Hematopoietic multipotent progenitor cell treated with erythropoietin and hydrocortisone succinate and interleukin-3 and kit ligand, for 17 days (in vitro differentiated cells): ENCODE measurements at regions not wholly inside any gene's neighbourhood (a gene's known extent, or its start where the extent isn't known, plus 50 kb on each side); places are given as distances from the start of the nearest gene placed in this dataset.
"Not testable (repeated sequence)": the region's sequence is repeated elsewhere in the genome, so short reads cannot be mapped to it uniquely, and the experiment has no call there.

ENCODE experiments used
- DNase-seq: peaks from one replicate; pipeline ENCODE4 v3.0.0-alpha.2; 2015; ENCODE audit warnings: low spot score

- peak; percentile 59 for DNase-seq
These were observed 75.0 kb upstream of the MBNL1 start for GRCh38 chr3:152193673-152194267.

- DNase-seq = no peak
These were observed 73.5 kb upstream of the MBNL1 start for GRCh38 chr3:152195206-152195605.

- peak; percentile 26 for DNase-seq
These were observed 71.9 kb upstream of the MBNL1 start for GRCh38 chr3:152196782-152197181.

- peak; percentile 46 for DNase-seq
These were observed 71.3 kb upstream of the MBNL1 start for GRCh38 chr3:152197451-152197850.

DNA sequence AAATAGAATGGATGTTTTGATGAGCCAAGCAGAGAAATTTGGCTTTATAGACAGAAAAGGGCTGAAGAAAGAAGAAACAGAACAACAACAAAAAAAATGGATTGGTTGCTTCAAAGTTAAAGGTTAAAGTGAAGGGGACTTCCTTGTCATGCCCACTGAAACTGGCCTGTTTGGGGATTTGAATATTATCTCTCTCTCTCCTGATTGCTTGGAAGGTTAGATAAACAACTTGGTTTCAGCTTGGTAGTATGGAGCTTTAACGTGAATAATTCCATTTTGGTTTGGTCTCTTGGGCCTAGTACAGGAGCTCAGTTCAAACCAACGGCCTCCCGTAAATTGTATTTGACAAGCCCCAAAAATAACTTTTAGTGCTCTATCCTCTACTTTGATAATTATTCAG lies 70.8 kb upstream of the MBNL1 start:
- peak; percentile 65 for DNase-seq

GRCh38 chr3:152198665-152199064 lies 70.1 kb upstream of the MBNL1 start:
- no peak for DNase-seq

GRCh38 chr3:152199102-152199840 lies 69.5 kb upstream of the MBNL1 start:
- DNase-seq = peak; percentile 60

- peak; percentile 42 for DNase-seq
These were observed 68.0 kb upstream of the MBNL1 start for GRCh38 chr3:152200476-152201420.

DNA sequence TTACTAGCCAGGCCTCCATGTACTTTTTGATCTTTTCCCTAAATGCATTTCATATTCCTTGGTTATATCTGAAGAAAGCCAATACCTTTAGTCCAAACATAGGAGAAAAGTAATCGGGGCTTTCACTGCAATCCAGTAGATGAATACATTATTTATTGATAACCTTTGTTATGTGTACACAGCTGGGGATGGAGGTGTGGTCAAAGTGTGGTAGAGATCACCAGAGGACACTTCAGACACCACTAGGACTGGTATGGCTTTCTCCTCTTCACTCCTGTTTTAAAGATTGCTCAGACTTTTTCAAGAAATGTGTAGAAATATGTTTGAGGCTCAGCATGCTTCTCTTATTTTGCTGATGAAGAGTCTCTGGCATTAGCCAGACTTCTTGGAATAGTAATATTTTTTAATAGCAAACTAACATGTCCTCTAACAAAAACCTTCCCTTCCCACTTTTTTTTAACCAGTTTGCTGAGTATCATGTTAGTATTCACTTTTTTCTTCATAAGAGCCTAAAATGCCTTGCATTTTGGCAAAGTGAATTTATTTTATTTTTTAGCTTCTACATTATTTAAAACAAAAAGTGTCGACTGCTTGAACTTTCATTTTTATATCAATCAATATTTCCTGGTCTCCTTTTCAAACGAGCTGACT lies 65.6 kb upstream of the MBNL1 start:
- DNase-seq = peak; percentile 64

DNA sequence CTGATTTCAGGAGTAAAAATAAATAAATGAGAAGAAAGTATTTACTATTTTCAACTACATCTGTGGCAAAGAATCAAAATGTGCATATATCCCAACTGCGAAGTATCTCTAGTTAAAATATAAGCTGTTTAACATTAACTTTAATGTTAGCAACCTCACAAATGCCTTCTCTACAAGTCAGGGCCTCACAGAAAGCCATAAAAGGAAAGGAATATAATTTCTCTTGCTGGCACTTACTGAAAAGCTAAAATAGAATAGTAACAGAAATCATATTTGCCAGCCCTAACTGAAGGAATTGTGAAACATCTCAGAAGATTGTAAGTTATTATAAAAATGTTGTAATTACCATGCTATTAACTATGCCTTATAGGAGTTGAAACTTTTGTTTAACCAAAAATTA lies 65.1 kb upstream of the MBNL1 start:
- peak; percentile 50 for DNase-seq

DNA sequence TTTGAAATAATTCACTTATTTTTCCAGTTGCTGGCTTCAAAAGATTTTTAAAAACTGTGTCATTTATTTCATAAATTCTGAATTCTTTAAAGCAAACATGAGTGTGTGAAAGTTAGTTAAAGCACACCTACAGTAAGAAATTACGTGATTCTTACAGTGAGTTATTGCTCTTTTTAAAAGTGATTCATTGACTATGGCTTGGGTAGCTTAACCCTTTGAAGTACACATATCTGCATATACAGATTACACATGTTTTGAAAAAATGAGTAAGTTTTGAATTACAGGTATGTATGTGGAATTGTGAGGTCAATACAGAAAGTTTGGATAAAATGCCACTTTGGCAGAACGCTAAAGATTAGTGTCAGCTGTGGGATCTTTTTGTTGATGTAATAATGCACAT lies 64.5 kb upstream of the MBNL1 start:
- peak; percentile 52 for DNase-seq

DNA sequence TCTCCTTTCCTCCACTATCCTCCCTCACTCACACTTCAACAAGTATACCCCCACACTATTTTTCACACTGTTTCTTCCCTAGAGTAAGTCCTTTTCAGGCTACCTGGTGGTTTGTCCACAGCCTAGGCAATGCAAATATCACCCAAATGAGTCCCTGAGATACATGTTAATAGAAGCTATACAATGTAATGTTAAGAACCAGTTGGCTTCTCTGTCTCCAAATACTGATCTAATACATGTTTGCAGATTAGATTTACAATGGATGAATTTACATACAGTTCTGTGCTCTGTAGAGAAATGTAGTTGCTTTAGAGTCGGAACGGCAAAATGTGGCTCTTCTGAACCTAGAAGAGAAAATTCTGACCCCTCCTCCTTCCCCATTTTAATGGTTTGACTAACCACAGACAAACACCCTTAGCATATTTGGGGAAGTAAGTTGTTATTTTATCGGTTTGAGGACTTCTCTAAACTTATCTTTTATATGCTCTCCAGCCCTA lies 63.6 kb upstream of the MBNL1 start:
- peak; percentile 48 for DNase-seq

- DNase-seq = no peak
These were observed 62.4 kb upstream of the MBNL1 start for GRCh38 chr3:152206243-152206760.

GRCh38 chr3:152208439-152208838 lies 60.3 kb upstream of the MBNL1 start:
- no peak for DNase-seq

DNA sequence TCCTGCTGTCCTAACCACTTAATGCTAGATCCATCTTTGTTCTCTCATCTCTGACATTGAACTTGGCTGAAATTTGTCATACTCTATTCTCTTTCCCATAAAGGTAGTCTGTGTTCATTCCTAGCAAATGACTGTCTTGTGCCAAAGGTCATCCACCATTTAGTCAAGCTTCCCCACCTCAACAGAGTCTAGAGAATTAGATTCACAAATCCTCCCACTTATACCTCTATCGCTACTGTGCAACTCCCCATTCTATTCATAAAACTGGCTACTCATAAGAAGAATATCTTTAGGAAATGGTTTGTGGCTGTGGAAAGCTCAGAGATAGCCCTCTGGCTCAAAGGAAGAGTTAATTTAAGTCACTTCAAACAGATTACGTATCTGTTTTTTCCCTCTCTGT lies 59.7 kb upstream of the MBNL1 start:
- DNase-seq = no peak

DNA sequence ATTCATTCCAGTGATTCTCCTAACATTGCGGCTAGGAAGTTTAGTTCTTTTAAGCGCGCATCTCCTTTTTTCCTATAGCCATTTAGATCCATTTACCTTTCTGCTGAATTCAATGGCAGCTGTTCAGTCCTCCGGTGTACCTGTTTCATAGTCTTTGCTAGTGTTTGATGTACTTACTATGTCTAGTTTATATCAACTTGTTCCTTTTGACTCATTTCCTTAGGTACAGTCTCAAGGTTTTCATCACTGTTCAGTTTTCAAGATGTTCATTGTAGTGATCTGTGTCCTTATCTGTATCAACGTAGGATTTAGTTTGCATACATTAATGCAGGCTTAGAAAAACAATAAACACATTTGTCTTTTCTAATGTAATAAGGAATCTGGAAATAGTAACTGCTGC lies 59.0 kb upstream of the MBNL1 start:
- DNase-seq = no peak

- DNase-seq = no peak
These were observed 58.0 kb upstream of the MBNL1 start for GRCh38 chr3:152210697-152211096.

GRCh38 chr3:152211655-152212054 lies 57.1 kb upstream of the MBNL1 start:
- DNase-seq = no peak

DNA sequence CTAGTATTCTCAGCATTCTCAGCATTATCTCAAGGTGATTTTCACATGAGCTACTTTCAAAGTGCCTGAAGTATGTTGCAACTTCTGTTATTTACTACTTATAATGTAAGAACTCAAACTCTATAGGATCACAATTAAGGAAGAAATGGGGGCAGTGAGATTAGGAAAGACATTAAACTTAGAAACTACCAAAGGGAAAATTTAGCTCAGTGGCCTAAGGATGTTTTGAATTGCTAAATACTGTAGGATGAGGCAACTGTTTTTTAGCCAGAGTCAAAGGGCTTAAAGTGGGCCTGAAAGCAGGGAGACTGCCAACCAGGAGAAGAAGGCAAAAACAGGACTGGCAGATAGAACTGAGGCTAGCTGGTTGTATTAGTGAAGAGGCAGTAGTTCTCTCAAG lies 55.5 kb upstream of the MBNL1 start:
- DNase-seq = no peak

DNA sequence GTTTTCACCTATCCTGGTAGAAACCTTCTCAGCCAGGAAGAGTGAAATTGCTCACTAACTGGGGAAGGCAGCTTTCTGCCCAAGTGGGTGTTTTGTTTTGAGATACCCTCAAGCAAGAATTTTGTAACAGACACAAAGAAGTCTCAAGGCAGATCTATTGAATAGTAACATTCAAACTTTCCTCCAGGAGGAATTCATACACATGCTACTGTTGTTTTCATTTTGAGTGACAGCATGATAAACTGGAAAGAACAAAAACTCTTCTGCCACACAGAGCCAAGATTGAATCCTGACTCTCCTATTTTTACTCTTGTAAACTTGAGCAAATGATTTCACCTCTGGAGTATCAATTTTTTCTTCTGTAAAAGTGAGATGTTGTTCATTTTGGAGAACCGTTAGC lies 54.8 kb upstream of the MBNL1 start:
- no peak for DNase-seq

- DNase-seq = not testable (repeated sequence)
These were observed 51.5 kb upstream of the MBNL1 start for GRCh38 chr3:152216960-152217865.
